WTC11 (cell line): ENCODE measurements at regions not wholly inside any gene's neighbourhood (a gene's known extent, or its start where the extent isn't known, plus 50 kb on each side); places are given as distances from the start of the nearest gene placed in this dataset.

ENCODE experiments used
- ATAC-seq: fragments of 200-7000 bp; cut with Tn5 transposase; 2 replicates; pipeline ENCODE4 v1.10.0; 2021; ENCODE audit warnings: mild to moderate bottlenecking, moderate library complexity
- CTCF ChIA-PET: fragments of 300-600 bp; sonication (Branson Sonifier 250); formaldehyde crosslinking; loops from one replicate; lab custom pipeline; 2021; ENCODE audit warnings: antibody characterized with exemption; lab: Charles Lee
- POLR2A ChIA-PET: fragments of 350-600 bp; sonication (Branson Sonifier 250); formaldehyde crosslinking; loops from one replicate; lab custom pipeline; 2021; ENCODE audit warnings: antibody characterized with exemption; lab: Charles Lee
- DNase-seq: peaks from one replicate; pipeline ENCODE4 v3.0.0; 2021; ENCODE audit warnings: low spot score
- H3K27ac Mint-ChIP-seq: 2 replicates; pipeline ENCODE4 v1.8.0; 2021; ENCODE audit warnings: mixed read lengths
- H3K27me3 Mint-ChIP-seq: 2 replicates; pipeline ENCODE4 v1.8.0; 2021; ENCODE audit warnings: low read depth, mild to moderate bottlenecking, moderate library complexity, mixed read lengths
- H3K36me3 Mint-ChIP-seq: 2 replicates; pipeline ENCODE4 v1.8.0; 2021; ENCODE audit warnings: mixed read lengths
- H3K4me1 Mint-ChIP-seq: 2 replicates; pipeline ENCODE4 v1.8.0; 2022; ENCODE audit warnings: mixed read lengths
- H3K4me3 Mint-ChIP-seq: 2 replicates; pipeline ENCODE4 v1.8.0; 2021; ENCODE audit warnings: mild to moderate bottlenecking, moderate library complexity, mixed read lengths
- H3K9me3 Mint-ChIP-seq: 2 replicates; pipeline ENCODE4 v1.8.0; 2021; ENCODE audit warnings: mixed read lengths
- ETV6 ChIP-seq: sonication (generic); formaldehyde crosslinking; IDR thresholded peaks from 2 replicates; pipeline ENCODE4 v1.8.1; 2022; ENCODE audit warnings: mild to moderate bottlenecking, missing genetic modification reagents
- HMGA2 ChIP-seq: fragments of 250-450 bp; sonication (Bioruptor Pico); IDR thresholded peaks from 2 replicates; pipeline ENCODE4 v1.4.0; 2021; ENCODE audit warnings: mild to moderate bottlenecking, moderate library complexity
- JUN ChIP-seq: sonication (generic); formaldehyde crosslinking; IDR thresholded peaks from 2 replicates; pipeline ENCODE4 v1.8.0; 2023; ENCODE audit warnings: mild to moderate bottlenecking, missing genetic modification reagents
- NFE2L1 ChIP-seq: sonication (generic); formaldehyde crosslinking; IDR thresholded peaks from 2 replicates; pipeline ENCODE4 v1.8.1; 2023; ENCODE audit warnings: missing genetic modification reagents
- NR1H2 ChIP-seq: sonication (generic); formaldehyde crosslinking; IDR thresholded peaks from 2 replicates; pipeline ENCODE4 v1.9.0; 2021; ENCODE audit warnings: mild to moderate bottlenecking, moderate library complexity, missing genetic modification reagents
- PRRX2 ChIP-seq: fragments of 250-450 bp; sonication (Bioruptor Pico); IDR thresholded peaks from 2 replicates; pipeline ENCODE4 v1.8.0; 2021; ENCODE audit warnings: mild to moderate bottlenecking
- TP53 ChIP-seq: sonication (generic); formaldehyde crosslinking; IDR thresholded peaks from 2 replicates; pipeline ENCODE4 v1.8.1; 2023; ENCODE audit warnings: mild to moderate bottlenecking, missing genetic modification reagents
- ZNF396 ChIP-seq: fragments of 250-450 bp; sonication (Bioruptor Pico); IDR thresholded peaks from 2 replicates; pipeline ENCODE4 v1.8.0; 2021; ENCODE audit warnings: mild to moderate bottlenecking, moderate library complexity, borderline replicate concordance
- TF ChIP-seq, protein P1 (sequence below): sonication (generic); formaldehyde crosslinking; IDR thresholded peaks from 2 replicates; pipeline ENCODE4 v1.8.0; 2023; ENCODE audit warnings: mild to moderate bottlenecking, missing genetic modification reagents
- TF ChIP-seq, protein P2 (sequence below): sonication (generic); formaldehyde crosslinking; IDR thresholded peaks from 2 replicates; pipeline ENCODE4 v1.8.1; 2022; ENCODE audit warnings: low read depth, mild to moderate bottlenecking, moderate library complexity, missing genetic modification reagents, borderline replicate concordance
- TF ChIP-seq, protein P3 (sequence below): sonication (generic); formaldehyde crosslinking; IDR thresholded peaks from 2 replicates; pipeline ENCODE4 v1.8.1; 2023; ENCODE audit warnings: mild to moderate bottlenecking, missing genetic modification reagents
- TF ChIP-seq, protein P4 (sequence below): fragments of 250-450 bp; sonication (Bioruptor Pico); IDR thresholded peaks from 2 replicates; pipeline ENCODE4 v1.8.0; 2021; ENCODE audit warnings: mild to moderate bottlenecking
- TF ChIP-seq, protein P5 (sequence below): sonication (generic); formaldehyde crosslinking; IDR thresholded peaks from 2 replicates; pipeline ENCODE4 v1.8.1; 2023; ENCODE audit warnings: mild to moderate bottlenecking, missing genetic modification reagents, moderate library complexity
- TF ChIP-seq, protein P6 (sequence below): fragments of 250-450 bp; sonication (Bioruptor Pico); IDR thresholded peaks from 2 replicates; pipeline ENCODE4 v1.9.0; 2021; ENCODE audit warnings: mild to moderate bottlenecking
- TF ChIP-seq, protein P7 (sequence below): sonication (generic); formaldehyde crosslinking; IDR thresholded peaks from 2 replicates; pipeline ENCODE4 v1.8.1; 2023; ENCODE audit warnings: mild to moderate bottlenecking, moderate library complexity, missing genetic modification reagents
- TF ChIP-seq, protein P8 (sequence below): sonication (generic); formaldehyde crosslinking; conservative IDR thresholded peaks from 2 replicates; pipeline ENCODE4 v1.8.1; 2022; ENCODE audit warnings: mild to moderate bottlenecking, missing genetic modification reagents

DNA sequence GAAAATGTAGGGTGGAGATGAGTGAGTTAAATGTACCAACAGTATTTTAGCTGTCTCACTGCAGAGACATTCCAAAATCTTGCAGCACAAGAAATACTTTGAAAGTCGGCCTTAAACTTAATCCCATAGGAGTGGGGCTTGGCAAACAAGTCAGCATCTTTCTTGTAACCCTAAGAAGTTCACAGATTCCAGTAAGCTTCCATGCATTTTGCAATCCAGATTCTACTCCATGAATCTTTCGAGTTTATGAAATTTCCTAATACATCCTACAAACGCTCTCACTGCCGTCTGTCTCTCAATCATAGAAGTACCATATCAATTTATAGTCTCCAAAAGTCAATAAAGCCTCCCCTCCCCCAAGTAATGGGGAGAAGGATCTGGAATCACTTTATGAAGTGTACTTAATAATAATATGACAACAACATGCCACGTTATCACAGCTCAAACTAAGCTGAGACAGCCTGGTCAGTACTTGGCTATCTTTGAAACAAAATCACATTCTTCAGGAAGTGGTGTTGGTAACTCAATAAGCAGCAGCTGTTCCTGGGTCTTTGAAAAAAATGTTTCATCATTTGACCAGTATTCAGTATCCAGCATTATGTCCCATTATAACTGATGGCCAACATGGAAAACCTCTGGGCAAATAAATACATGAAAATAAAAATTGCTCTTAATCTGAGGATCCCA lies 317.4 kb upstream of the RUNX1 start (continued):
- TF ChIP-seq, protein P1, sequence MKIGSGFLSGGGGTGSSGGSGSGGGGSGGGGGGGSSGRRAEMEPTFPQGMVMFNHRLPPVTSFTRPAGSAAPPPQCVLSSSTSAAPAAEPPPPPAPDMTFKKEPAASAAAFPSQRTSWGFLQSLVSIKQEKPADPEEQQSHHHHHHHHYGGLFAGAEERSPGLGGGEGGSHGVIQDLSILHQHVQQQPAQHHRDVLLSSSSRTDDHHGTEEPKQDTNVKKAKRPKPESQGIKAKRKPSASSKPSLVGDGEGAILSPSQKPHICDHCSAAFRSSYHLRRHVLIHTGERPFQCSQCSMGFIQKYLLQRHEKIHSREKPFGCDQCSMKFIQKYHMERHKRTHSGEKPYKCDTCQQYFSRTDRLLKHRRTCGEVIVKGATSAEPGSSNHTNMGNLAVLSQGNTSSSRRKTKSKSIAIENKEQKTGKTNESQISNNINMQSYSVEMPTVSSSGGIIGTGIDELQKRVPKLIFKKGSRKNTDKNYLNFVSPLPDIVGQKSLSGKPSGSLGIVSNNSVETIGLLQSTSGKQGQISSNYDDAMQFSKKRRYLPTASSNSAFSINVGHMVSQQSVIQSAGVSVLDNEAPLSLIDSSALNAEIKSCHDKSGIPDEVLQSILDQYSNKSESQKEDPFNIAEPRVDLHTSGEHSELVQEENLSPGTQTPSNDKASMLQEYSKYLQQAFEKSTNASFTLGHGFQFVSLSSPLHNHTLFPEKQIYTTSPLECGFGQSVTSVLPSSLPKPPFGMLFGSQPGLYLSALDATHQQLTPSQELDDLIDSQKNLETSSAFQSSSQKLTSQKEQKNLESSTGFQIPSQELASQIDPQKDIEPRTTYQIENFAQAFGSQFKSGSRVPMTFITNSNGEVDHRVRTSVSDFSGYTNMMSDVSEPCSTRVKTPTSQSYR (CRISPR knock-in tag), result no peak

DNA sequence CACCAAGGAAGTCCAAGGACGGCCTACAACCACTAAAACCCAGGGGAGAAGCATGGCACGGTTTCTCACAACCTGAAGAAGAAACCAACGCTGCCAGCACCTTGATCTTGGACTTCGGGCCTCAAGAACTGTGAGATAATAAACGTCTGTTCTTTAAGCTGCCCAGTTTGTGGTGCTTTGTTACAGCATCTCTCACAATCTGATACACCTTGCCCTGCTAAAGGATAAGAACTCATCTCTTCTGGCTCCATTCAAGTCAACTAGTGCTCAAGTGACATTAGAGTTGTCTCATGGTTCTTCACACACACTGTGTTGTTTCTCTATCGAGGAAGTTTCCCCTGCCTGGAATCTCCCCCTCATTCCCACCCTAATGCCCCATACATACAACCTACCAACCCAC lies 314.4 kb upstream of the RUNX1 start:
- TF ChIP-seq, protein P2, sequence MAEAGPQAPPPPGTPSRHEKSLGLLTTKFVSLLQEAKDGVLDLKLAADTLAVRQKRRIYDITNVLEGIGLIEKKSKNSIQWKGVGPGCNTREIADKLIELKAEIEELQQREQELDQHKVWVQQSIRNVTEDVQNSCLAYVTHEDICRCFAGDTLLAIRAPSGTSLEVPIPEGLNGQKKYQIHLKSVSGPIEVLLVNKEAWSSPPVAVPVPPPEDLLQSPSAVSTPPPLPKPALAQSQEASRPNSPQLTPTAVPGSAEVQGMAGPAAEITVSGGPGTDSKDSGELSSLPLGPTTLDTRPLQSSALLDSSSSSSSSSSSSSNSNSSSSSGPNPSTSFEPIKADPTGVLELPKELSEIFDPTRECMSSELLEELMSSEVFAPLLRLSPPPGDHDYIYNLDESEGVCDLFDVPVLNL, result no peak
- no peak for TF ChIP-seq NFE2L1 (CRISPR knock-in tag)
- TF ChIP-seq, protein P3, sequence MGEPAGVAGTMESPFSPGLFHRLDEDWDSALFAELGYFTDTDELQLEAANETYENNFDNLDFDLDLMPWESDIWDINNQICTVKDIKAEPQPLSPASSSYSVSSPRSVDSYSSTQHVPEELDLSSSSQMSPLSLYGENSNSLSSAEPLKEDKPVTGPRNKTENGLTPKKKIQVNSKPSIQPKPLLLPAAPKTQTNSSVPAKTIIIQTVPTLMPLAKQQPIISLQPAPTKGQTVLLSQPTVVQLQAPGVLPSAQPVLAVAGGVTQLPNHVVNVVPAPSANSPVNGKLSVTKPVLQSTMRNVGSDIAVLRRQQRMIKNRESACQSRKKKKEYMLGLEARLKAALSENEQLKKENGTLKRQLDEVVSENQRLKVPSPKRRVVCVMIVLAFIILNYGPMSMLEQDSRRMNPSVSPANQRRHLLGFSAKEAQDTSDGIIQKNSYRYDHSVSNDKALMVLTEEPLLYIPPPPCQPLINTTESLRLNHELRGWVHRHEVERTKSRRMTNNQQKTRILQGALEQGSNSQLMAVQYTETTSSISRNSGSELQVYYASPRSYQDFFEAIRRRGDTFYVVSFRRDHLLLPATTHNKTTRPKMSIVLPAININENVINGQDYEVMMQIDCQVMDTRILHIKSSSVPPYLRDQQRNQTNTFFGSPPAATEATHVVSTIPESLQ (CRISPR knock-in tag), result no peak
- TF ChIP-seq, protein P4, sequence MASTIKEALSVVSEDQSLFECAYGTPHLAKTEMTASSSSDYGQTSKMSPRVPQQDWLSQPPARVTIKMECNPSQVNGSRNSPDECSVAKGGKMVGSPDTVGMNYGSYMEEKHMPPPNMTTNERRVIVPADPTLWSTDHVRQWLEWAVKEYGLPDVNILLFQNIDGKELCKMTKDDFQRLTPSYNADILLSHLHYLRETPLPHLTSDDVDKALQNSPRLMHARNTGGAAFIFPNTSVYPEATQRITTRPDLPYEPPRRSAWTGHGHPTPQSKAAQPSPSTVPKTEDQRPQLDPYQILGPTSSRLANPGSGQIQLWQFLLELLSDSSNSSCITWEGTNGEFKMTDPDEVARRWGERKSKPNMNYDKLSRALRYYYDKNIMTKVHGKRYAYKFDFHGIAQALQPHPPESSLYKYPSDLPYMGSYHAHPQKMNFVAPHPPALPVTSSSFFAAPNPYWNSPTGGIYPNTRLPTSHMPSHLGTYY (CRISPR knock-in tag), result no peak
- no peak for TF ChIP-seq ETV6 (CRISPR knock-in tag)
- no peak for TF ChIP-seq HMGA2 (CRISPR knock-in tag)
- no peak for TF ChIP-seq NR1H2 (CRISPR knock-in tag)
- no peak for TF ChIP-seq ZNF396 (CRISPR knock-in tag)
- TF ChIP-seq JUN, result no peak
- ATAC-seq (no peak), DNase-seq (no peak)
- ChIA-PET CTCF (no interaction called here), POLR2A (no interaction called here)
- H3K9me3 Mint-ChIP-seq, result peaks cover 9% of the 10 kb centered on the region
- H3K4me1 Mint-ChIP-seq, result peaks cover 23% of the 10 kb centered on the region
- H3K36me3 Mint-ChIP-seq, result no peaks in the 10 kb centered on the region
- no peaks in the 10 kb centered on the region for H3K27me3 Mint-ChIP-seq
- no peak overlapping the region for H3K4me3 Mint-ChIP-seq
- no peak overlapping the region for H3K27ac Mint-ChIP-seq

DNA sequence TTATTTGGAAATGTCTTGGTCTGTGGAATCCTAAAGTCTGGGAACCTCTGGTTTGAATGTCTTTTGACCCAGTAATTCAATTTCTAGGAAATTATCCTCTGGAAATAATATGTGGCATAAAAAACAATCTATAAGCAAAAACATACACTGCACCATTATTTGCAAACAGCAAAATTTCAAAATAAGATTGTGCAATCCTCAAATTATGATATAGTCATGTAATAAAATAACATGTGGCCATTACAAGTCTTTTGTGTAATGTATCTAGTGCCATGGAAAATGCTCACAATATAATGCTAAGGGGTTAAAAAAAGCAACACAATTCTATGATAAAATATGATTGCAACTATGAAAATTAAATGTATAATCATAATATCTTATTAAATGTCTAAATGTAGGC lies 312.9 kb upstream of the RUNX1 start:
- H3K27me3 Mint-ChIP-seq, result no peaks in the 10 kb centered on the region
- ATAC-seq (no peak), DNase-seq (no peak)
- POLR2A ChIA-PET, result no interaction called here
- CTCF ChIA-PET, result no interaction called here
- H3K36me3 Mint-ChIP-seq, result no peaks in the 10 kb centered on the region
- no peak overlapping the region for H3K27ac Mint-ChIP-seq
- no peak overlapping the region for H3K4me3 Mint-ChIP-seq
- H3K9me3 Mint-ChIP-seq, result peaks cover 9% of the 10 kb centered on the region
- H3K4me1 Mint-ChIP-seq, result peaks cover 12% of the 10 kb centered on the region
- TF ChIP-seq PRRX2 (CRISPR knock-in tag) (no peak), TP53 (CRISPR knock-in tag) (no peak)
- TF ChIP-seq, protein P5, sequence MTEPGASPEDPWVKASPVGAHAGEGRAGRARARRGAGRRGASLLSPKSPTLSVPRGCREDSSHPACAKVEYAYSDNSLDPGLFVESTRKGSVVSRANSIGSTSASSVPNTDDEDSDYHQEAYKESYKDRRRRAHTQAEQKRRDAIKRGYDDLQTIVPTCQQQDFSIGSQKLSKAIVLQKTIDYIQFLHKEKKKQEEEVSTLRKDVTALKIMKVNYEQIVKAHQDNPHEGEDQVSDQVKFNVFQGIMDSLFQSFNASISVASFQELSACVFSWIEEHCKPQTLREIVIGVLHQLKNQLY, result no peak
- TF ChIP-seq, protein P6, sequence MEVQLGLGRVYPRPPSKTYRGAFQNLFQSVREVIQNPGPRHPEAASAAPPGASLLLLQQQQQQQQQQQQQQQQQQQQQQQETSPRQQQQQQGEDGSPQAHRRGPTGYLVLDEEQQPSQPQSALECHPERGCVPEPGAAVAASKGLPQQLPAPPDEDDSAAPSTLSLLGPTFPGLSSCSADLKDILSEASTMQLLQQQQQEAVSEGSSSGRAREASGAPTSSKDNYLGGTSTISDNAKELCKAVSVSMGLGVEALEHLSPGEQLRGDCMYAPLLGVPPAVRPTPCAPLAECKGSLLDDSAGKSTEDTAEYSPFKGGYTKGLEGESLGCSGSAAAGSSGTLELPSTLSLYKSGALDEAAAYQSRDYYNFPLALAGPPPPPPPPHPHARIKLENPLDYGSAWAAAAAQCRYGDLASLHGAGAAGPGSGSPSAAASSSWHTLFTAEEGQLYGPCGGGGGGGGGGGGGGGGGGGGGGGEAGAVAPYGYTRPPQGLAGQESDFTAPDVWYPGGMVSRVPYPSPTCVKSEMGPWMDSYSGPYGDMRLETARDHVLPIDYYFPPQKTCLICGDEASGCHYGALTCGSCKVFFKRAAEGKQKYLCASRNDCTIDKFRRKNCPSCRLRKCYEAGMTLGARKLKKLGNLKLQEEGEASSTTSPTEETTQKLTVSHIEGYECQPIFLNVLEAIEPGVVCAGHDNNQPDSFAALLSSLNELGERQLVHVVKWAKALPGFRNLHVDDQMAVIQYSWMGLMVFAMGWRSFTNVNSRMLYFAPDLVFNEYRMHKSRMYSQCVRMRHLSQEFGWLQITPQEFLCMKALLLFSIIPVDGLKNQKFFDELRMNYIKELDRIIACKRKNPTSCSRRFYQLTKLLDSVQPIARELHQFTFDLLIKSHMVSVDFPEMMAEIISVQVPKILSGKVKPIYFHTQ (CRISPR knock-in tag), result no peak
- TF ChIP-seq, protein P7, sequence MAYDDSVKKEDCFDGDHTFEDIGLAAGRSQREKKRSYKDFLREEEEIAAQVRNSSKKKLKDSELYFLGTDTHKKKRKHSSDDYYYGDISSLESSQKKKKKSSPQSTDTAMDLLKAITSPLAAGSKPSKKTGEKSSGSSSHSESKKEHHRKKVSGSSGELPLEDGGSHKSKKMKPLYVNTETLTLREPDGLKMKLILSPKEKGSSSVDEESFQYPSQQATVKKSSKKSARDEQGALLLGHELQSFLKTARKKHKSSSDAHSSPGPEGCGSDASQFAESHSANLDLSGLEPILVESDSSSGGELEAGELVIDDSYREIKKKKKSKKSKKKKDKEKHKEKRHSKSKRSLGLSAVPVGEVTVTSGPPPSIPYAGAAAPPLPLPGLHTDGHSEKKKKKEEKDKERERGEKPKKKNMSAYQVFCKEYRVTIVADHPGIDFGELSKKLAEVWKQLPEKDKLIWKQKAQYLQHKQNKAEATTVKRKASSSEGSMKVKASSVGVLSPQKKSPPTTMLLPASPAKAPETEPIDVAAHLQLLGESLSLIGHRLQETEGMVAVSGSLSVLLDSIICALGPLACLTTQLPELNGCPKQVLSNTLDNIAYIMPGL (CRISPR knock-in tag), result no peak
- TF ChIP-seq, protein P8, sequence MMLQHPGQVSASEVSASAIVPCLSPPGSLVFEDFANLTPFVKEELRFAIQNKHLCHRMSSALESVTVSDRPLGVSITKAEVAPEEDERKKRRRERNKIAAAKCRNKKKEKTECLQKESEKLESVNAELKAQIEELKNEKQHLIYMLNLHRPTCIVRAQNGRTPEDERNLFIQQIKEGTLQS (CRISPR knock-in tag), result no peak
- TF ChIP-seq, protein P1 (CRISPR knock-in tag), result no peak
